Stimulated activated CD4-positive, alpha-beta T cell treated with anti-CD3 and anti-CD28 coated beads, TNF-alpha, amount 100 ng/mL, for 4 hours (primary cell): ENCODE measurements at regions not wholly inside any gene's neighbourhood (a gene's known extent, or its start where the extent isn't known, plus 50 kb on each side); places are given as distances from the start of the nearest gene placed in this dataset.

ENCODE experiments used
- DNase-seq, 3 experiments: peaks; one replicate each; pipeline ENCODE4 v3.0.0-alpha.2; 2020; ENCODE audit warnings: low read depth in 3 of 3

GRCh38 chr1:29649189-29650040 lies 413.1 kb downstream of the PTPRU start:
- DNase-seq = no peak

- no peak for DNase-seq
Observed at GRCh38 chr1:29648798-29649188, 412.5 kb downstream of the PTPRU start.

GRCh38 chr1:29648026-29648425 lies 411.7 kb downstream of the PTPRU start:
- no peak for DNase-seq

- DNase-seq = no peak
Observed at GRCh38 chr1:29647581-29647980, 411.3 kb downstream of the PTPRU start.

GRCh38 chr1:29646161-29646775 lies 409.9 kb downstream of the PTPRU start:
- no peak for DNase-seq

GRCh38 chr1:29645586-29645985 lies 409.3 kb downstream of the PTPRU start:
- no peak for DNase-seq

GRCh38 chr1:29644812-29645211 lies 408.5 kb downstream of the PTPRU start:
- DNase-seq = no peak

GRCh38 chr1:29643838-29644440 lies 407.6 kb downstream of the PTPRU start:
- no peak for DNase-seq

GRCh38 chr1:29643281-29643680 lies 407.0 kb downstream of the PTPRU start:
- DNase-seq = no peak

- DNase-seq = no peak
Observed at GRCh38 chr1:29642519-29642918, 406.2 kb downstream of the PTPRU start.

- no peak for DNase-seq
Observed at GRCh38 chr1:29641921-29642320, 405.6 kb downstream of the PTPRU start.

GRCh38 chr1:29640428-29640785 lies 404.1 kb downstream of the PTPRU start:
- no peak for DNase-seq

- no peak for DNase-seq
Observed at GRCh38 chr1:29639741-29640427, 403.6 kb downstream of the PTPRU start.

GRCh38 chr1:29639156-29639736 lies 402.9 kb downstream of the PTPRU start:
- DNase-seq = no peak

GRCh38 chr1:29638281-29638680 lies 402.0 kb downstream of the PTPRU start:
- DNase-seq = no peak

- DNase-seq = no peak
Observed at GRCh38 chr1:29636936-29637335, 400.6 kb downstream of the PTPRU start.

- DNase-seq = no peak
Observed at GRCh38 chr1:29635501-29636263, 399.4 kb downstream of the PTPRU start.

- no peak for DNase-seq
Observed at GRCh38 chr1:29634746-29635335, 398.5 kb downstream of the PTPRU start.

- DNase-seq = no peak
Observed at GRCh38 chr1:29634324-29634723, 398.0 kb downstream of the PTPRU start.

- no peak for DNase-seq
Observed at GRCh38 chr1:29633771-29634170, 397.4 kb downstream of the PTPRU start.
